GM19328 (cell line): ENCODE measurements at regions not wholly inside any gene's neighbourhood (a gene's known extent, or its start where the extent isn't known, plus 50 kb on each side); places are given as distances from the start of the nearest gene placed in this dataset.
"Not testable (repeated sequence)": the region's sequence is repeated elsewhere in the genome, so short reads cannot be mapped to it uniquely, and the experiment has no call there.

Experiments used
- ATAC-seq: cut with Tn5 transposase; IDR thresholded peaks from one replicate; pipeline ENCODE4 v1.9.1; 2021; ENCODE audit warnings: mild to moderate bottlenecking, moderate library complexity; ENCODE audit not compliant: unreplicated experiment

DNA sequence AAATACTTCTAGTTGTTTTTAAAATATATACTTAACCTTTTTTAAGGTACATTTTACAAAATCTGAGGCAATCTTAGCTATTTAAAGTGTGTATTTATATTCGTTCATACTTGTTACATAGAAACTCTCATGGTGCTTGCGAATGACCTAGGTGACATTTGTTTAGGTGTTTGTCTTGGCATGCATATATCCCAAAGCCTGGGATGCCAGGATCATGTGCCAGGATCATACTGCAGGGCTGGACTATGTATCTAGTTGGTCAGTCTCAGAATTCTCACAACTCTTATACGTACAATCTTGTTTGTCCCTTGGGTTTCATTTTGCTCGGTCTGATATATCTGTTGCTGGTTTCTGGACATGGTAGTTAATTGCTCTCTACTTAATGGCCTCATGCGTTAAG is 109.9 kb upstream of the WIPF3 start:
- not testable (repeated sequence) for ATAC-seq

DNA sequence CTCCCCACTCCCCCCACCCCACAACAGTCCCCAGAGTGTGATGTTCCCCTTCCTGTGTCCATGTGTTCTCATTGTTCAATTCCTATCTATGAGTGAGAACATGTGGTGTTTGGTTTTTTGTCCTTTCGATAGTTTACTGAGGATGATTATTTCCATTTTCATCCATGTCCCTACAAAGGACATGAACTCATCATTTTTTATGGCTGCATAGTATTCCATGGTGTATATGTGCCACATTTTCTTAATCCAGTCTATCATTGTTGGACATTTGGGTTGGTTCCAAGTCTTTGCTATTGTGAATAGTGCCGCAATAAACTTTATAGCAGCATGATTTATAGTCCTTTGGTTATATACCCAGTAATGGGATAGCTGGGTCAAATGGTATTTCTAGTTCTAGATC is 106.6 kb upstream of the WIPF3 start:
- not testable (repeated sequence) for ATAC-seq

DNA sequence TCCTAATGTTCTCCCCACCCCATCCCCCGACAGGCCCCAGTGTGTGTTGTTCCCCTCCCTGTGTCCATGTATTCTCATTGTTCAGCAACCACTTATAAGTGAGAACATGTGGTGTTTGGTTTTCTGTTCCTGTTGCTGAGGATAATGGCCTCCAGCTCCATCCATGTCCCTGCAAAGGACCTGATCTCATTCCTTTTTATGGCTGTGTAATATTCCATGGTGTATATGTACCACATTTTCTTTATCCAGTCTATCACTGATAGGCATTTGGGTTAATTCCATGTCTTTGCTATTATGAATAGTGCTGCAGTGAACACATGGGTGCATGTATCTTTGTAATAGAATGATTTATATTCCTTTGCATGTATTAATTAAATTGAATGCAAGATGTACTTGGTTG is 104.8 kb upstream of the WIPF3 start:
- not testable (repeated sequence) for ATAC-seq

DNA sequence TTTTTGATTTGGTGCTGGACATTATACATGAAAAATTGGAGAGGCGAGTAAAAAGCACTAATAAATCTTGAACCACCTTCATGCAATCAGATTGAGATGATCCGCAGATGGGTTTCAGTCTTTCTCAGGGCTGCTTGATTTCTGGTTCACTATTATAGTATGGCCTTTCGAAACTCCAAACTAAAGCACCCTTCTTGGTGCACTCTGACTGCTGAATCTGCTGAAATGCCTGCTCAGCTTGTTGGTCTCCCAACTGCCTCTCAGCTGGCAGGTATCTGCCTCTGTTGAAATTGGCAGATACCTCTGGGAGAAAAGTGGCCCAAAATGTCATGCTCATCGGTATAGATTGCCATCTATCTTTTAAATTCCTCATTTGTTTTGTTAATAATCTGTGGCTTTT is 102.5 kb upstream of the WIPF3 start:
- ATAC-seq: not testable (repeated sequence)

DNA sequence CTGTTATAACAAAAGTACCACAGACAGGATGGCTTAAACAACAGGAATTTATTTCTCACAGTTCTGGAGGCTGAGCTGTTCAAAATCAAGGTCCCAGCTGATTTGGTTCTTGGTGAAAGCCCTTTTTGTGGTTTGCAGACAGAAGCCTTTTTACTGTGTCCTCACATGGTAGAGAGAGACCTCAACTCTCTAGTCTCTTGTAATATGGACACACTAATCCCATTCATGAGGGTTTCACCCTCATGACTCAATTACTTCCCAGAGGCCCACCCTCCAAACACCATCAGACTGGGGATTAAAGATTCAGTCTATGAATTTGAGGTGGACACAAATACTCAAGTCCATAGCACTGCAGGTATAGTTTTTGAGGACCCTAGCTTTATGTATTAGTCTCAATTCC is 97.3 kb upstream of the WIPF3 start:
- ATAC-seq: not testable (repeated sequence)

DNA sequence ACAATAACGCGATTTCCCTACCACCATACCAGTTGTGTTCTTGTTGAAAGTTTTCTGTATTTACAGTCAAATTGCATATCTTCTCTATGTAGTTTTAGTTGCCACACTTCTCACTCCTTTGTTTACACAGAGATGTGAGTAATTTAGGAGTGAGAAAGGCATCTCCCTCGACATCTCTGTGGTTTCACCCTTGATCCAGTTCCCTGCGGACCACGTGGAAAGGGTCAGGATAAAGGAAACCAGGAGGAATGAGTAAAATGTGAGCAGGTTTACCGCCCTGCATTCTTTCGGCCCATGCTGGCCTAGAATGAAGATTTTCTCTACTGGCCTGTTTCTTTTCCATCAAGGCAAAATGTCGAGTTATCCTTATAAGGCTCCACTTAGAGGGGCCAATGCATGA is 83.2 kb upstream of the WIPF3 start:
- not testable (repeated sequence) for ATAC-seq

DNA sequence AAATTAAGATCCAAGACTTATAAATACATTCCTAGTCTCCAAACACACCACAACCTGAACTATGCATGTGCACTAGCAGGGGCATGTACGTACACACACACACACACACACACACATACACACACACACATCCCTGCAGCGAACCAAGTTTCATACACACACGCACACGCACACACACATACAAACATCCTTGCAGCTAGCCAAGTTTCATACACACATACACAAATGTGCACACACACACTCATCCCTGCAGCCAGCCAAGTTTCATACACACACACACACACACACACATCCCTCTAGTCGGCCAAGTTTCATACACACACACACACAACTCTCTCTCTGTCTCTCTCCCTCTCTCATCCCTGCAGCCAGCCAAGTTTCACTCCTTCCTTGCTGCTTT is 82.7 kb upstream of the WIPF3 start:
- no peak for ATAC-seq

DNA sequence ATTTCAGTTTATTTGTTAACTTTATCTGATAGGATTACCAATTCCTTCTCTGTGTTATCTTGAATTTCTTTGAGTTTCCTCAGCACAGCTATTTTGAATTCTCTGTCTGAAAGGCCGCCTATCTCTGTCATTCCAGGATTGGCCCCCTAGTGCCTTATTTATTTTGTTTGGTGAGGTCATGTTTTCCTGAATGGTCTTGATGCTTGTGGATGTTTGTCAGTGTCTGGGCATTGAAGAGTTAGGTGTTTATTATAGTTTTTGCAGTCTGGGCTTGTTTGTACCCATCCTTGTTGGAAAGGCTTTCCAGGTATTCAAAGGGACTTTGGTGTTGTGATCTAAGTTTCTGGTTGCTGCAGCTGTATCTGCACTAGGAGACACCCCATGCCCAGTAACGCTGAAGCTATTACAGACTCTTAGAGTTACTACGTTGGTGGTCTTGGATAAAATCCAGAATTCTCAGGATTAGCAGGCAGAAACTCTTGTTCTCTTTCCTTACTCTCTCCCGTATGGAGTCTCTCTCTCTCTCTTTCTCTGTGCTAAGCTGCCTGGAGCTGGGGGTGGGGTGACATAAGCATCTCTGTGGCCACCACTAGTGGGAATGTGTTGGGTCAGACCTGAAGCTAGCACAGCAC is 76.7 kb upstream of the WIPF3 start:
- ATAC-seq: not testable (repeated sequence)

DNA sequence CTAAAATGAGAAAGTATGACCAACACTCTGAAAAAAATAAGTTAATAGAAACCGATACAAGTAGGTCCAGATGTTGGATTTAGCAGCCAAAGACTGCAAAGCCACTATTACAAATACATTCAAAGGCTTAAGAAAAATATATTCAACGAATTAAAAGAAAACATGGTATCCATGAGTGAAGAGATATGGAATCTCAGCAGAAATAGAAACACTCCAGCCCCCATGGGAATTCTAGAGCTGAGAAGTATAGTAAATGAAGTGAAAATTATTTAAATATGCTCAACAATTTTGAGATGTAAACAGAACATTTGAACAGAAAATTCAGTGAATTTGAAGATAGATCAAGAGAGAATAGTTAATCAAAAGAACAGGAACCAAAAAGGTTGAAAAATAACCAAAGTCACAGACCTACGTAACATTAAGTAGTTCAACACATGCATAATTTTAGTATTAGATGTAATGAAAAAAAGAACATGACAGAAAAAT is 72.0 kb upstream of the WIPF3 start:
- ATAC-seq: no peak

DNA sequence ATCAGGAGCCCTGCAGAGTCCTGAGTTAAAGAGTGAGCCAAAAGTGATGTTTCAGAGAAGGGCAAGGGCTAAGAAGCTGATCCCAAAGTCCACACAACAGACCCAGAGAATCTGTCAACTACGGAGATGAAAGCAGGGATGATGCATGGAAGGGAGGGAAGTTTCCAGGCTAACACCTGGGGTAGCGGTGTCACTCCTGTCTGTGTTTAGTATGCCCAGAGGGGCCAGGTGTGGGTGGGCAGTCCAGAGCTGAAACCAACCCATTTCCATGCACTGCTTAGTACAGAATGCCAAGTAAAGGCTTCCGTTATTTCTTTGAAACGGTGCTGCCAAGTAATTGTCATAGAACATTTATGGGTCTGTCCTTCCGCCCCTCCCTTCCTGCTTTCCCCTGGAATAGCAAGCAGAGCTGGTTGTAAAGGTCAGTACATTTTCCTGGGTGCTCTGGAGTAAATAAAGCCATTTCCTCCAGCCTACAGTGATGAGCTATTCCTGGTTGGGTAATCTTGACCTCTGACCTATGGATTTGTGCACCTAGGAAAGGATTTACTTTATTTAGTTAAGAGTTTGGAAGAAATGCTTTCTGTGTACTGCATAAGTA is 58.6 kb upstream of the WIPF3 start:
- not testable (repeated sequence) for ATAC-seq

DNA sequence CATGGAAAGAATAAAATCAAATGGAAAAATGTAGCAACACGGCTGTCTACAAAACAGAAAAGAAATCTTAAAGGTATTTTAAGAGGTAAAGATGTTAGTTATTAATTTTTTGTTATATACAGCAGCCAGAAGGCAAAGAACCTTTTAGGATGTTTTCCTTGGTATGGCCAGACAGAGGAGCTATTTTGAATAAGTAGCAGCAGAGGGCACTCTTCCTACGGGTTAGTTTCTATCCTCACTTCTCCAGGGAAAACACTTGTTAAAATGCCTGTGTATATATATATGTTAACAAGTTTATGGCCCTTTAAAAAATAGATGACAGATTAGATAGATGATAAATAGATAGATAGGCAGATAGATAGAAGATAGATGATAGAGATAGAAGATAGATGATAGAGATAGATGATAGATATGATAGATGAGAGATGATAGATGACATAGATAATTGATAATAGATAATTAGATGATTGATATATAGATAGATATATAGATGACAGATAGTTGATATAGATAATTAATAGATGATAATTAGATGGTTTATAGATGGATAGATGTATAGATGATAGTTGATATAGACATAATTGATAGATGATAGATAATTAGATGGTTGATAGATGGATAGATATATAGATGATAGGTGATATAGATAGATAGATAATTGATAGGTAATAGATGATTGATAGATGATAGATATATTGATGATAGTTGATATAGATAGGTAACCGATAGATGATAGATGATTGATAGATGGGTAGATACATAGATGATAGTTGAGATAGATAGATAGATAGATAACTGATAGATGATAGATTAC is 57.8 kb upstream of the WIPF3 start:
- no peak for ATAC-seq

DNA sequence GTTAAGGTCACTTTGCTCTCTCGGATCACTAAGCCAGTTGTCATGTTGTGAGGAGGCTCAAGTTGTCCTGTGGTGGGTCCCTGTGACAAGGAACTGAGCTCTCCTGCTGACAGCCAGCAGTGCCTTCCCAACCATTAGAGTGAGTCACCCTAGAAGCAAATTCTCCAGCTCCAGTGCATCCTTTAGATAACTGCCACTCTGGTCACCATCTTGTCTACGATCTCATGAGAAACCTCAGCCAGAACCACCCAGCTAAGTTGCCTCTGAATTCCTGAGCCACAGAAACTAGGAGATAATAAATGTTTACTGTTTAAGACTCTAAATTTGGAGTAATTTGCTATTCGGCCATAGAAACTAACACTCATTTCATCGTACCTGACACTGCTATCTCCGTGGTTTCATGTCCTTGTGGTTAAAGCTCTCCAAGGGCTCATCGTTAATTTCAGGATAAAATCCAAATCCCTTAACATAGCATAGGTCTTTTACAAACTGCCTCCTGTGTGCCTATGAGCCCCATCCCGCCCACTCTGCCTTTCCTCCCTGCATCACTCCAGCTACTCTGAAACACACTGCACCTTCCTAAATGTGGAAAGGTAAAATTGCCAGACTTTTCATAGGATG is 56.5 kb upstream of the WIPF3 start:
- ATAC-seq: no peak

DNA sequence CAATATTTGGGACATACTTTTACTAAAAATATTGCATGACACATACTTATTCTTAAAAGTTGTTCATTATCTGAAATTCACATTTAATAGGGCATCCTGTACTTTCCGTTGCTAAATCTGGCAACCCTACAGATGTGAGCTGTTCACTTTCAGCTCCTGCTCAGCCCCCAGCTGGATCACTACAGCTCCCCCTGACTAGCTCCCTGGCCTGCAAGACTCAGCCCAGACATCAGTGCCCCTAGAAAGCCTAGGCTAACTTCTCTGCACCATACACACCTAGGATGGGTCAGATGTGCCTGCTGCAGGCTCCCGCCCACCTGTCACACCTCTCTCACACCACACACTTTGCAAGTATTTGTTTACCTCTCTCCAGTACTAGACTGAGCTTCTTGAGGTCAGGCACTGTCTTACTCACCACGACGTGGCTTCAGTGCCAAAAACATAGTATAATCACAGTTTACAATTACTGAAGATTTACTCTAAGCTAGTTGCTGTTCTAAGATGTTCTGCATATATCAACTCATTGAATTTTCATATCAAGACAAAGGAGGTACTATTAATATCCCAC is 55.9 kb upstream of the WIPF3 start:
- ATAC-seq: not testable (repeated sequence)

DNA sequence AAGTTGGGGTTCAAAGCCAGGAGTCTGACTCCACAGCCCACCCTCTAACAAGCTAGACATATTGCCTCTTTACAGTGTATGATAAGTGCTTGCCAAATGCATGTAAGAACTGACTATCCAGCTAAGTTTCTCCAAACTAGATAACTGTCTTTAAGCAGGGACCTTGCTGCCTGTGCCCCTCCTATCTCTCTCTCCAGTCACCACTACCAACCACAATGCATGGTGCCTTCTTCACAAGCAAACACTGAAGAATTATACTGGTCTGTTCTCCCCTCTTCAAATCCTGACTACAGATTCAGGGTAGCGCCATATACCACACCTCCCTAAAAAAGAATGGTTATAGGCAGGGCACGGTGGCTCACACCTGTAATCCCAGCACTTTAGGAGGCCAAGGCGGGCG is 55.3 kb upstream of the WIPF3 start:
- ATAC-seq: not testable (repeated sequence)

DNA sequence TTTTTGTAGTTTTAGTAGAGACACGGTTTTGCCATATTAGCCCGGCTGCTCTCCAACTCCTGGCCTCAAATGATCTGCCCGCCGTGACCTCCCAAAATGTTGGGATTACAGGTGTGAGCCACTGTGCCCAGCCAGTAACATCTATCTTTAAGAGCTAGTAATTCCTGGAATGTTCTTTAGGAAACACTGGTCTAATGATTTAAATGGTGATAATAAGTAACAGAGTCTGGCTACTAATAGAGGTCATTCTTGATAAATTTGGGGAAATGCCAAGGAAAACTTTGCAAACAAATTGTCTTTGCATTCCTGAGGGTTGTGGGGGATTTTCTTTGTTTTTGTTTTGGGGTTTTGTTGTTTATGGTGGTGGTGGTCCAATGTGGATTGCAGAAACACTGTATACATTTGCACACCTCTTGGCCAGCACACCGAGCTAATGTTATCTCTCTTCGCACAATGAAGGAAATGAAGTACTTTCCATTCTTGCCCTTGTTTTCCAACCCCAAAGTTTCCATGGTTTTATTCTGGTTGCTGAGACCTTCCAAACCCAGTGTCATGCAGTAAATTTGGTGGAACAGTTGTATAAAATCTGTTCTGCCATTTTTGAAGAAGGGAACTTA is 51.3 kb upstream of the WIPF3 start:
- no peak for ATAC-seq
